ENCODE measurements at regions not wholly inside any gene's neighbourhood (a gene's known extent, or its start where the extent isn't known, plus 50 kb on each side); places are given as distances from the start of the nearest gene placed in this dataset.
"Not testable (repeated sequence)": the region's sequence is repeated elsewhere in the genome, so short reads cannot be mapped to it uniquely, and the experiment has no call there.

DNA sequence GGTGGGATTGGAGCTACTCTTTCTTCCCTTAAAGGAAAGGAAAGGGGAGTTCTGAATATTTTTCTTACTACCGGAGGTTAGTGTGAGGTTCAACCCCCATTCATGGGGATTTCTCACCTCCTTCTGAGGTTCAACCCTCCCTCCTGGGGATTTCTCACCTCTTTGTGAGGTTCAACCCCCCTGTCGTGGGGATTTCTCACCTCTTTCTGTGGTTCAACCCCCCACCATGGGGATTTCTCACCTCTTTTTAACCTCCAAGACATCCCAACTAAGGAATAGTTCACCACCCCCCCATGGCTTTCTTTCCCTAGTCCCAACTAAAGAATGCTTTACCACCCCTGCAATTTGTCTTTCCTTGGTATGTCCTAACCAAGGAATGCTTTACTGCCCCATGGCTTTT, 520.3 kb downstream of the EDEM1 start:
- DNase-seq = no peak

DNA sequence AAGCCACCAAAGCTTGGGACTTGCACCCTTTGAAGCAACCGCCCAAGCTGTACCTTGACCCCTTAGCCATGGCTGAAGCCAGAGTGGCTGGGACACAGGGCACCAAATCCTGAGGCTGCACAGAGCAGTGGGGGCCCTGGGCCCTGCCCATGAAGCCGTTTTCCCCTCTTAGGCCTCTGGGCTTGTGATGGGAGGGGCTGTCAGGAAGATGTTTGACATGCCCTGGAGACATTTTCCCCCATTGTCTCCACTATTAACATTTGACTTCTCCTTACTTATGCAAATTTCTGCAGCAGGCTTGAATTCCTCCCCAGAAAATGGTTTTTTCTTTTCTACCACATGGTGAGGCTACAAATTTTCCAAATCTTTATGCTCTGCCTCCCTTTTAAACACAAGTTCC, 522.2 kb downstream of the EDEM1 start:
- no peak for DNase-seq

DNA sequence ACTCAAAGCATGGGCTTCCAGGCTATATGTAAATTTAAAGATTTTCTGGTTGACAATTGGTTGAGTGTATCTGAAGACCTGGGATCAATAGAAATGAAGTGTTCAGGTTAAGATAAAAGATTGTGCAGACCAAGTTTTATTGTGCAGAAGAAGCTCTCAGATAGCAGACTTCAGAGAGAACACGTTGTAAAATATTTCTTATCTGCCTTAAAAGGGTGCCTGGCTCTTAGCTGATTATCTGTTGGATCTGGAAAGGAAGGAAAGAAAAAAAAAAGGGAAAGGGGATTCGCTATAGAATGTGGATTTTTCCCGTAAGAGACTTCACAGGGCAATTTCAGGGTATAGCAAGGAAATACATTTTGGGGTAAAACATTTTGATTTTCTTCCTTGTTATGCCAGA, 523.2 kb downstream of the EDEM1 start:
- no peak for DNase-seq

DNA sequence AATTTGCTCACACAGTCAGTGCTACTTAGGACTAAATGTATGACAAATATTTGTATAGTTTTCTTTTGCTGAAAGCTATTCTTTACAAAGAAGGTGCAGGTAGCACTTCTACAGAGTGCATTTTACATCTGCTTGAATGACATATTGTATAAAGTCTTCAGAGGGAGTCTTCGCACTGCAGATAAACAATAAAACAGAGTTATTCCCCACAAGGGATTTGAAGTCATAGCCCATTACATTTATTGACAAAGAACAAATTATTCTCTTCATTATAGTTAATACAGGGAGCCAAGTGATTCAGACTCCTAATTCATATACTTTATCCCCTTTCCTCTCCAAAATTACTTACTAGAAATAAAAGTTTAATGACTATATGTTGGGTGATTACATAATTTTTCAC, 529.7 kb downstream of the EDEM1 start:
- DNase-seq = no peak

DNA sequence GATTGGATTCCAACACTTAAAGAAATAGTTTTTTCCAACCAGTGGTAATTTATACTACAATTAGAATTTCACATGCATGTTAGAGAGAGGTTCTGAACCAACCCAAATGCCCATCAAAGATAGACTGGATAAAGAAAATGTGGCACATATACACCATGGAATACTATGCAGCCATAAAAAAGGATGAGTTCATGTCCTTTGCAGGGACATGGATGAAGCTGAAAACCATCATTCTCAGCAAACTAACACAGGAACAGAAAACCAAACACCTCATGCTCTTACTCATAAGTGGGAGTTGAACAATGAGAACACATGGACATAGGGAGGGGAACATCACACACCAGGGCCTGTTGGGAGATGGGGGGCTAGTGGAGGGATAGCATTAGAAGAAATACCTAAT, 532.2 kb downstream of the EDEM1 start:
- DNase-seq = not testable (repeated sequence)

DNA sequence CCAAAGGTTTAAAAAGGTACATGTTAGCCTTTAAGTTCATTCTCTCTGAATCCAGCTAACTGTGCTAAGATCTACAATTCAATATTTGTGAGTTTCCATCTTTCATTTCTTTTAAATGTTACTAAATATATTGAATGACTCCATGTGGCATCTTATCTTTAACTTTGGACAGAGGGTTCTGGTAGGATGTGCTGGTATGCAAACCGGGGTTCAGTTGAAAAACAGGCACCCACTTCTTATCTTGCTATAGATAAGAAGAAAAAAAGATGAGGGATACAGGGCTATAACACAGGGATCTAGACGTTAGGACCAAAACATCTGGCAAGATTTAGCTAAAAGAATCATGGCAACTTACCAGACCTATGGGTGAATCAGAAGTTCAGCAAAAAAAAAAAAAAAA, 538.3 kb downstream of the EDEM1 start:
- DNase-seq = no peak

DNA sequence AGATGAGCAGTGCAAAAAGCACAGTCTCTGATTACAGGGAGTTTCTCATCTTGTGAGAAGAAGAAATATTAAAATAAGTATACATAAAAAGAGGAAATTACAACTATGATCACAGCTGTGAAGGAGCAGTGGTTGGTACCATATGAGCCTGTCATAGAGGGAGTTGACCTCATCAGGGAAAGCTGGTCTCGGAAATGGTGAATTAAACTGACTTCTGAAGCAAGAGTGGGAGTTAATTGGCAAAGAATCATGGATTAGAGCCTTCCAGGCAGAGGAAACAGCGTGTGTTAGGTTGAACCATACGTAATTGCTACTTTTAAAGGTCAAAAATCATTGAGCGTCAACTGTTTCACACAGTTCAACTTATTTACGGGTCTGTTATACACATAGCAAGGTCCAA, 539.1 kb downstream of the EDEM1 start:
- DNase-seq = no peak

DNA sequence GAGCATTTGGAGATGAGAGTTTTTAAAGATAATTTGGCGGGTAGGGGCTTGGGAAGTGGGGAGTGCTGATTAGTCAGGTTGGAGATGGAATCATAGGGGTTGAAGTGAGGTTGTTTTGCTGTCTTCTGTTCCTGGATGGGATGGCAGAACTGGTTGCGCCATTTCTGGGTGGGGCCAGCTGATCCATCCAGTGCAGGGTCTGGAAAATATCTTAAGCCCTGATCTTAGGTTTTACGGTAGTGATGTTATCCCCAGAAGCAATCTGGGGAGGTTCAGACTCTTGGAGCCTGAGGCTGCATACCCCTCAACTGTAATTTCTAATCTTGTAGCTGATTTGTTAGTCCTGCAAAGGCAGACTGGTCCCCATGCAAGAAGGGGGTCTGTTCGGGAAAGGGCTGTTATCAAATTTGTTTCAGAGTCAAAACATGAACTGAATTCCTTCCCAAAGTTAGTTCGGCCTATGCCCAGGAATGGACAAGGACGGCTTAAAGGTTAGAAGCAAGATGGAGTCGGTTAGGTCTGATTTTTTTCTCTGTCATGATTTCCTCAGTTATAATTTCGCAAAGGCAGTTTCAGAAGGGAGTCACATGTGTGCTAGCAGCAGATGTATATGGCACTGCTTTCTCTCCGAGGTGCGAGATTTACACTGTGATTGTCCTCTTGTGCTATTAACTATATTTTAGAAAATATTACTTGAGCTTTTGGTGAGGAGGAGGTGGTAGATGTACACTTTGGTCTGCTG, 540.4 kb downstream of the EDEM1 start:
- no peak for DNase-seq

DNA sequence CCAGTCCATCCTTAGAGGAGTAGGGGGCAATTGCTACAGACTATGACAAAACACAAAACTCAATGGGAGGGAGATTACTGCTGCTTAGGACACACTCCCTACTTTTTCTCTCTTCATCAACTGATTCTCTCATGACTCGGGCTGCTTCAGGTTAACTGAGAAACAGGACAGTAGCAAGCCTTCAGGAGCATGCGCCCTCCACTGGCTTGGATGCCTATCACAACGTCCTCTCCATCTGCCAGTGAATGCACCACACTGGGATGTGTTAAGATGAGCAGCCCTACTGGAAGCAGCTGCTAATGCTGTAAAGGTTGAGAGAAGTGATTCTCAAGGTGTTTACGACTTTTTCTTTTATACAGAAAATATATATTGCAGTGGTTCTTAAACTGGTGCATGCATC, 542.3 kb downstream of the EDEM1 start:
- no peak for DNase-seq

DNA sequence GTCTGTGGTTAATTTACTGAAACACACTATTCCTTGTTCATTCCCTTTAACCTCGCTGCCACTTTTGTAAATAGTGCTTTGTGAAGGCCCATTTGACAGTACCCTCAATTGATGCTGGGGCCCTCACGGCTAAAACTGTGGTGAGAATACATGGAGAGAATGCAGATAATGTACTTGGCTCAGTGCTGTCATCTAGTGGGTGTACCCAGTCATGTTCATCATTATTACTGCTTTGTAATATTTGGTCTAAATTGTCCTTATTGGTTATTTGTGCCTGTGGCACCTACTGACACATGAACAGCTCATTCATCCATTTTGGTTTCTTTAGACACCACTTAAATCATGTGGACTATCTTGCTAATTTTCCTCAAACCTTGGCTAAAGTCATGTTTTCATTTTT, 543.6 kb downstream of the EDEM1 start:
- no peak for DNase-seq

DNA sequence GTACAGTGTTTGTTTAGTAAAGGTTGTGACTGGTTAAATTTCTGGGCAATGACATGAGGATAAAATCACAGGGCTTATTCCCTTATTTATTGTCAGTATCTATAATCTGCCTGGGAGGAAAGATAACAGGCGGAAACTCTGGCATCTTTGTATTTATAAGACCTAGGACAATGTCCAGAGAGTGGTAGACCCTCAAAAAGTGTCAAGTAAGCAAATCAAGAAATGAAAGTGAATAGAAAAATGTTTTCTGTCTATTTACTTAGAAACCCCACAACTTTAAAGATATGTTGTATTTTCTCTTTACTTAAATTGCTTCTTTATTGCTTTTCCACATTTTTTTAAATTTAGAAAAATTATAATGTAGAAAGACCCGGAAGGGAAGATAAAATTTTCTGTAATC, 544.6 kb downstream of the EDEM1 start:
- no peak for DNase-seq

DNA sequence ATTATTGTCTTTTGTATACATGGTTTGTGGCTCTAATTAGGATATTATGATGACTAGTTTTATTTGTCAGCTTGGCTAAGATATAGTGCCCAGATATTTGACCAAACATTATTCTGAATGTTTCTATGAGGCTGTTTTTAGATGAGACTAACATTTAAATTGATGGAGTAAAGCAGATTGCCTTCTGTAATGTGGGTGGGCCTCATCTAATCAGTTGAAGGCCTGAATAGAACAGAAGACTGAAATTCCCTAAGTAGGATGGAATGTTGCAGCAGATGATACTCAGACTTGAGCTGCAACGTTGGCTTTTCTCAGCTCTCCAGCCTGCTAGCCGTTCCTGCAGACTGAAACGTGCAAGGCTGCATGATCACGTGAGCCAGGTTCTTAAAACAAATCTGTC, 546.5 kb downstream of the EDEM1 start:
- no peak for DNase-seq

DNA sequence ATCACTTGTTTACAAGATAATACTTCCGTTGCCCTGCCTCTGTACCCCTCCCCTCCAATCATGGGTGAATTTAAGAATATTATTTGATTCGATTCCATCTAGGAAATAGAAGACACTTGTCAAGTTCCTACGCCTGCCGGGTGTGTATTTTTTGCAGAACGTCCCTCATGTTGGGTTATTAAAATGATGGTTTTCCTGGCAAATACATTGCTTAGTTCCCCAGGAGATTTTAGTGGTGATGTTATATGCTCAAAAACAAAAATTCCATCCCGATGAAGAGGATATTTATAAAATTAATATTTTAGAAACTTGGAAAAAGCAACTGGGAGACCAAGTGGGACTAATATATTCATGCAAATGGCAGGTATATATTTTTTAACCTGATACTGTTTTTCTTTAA, 548.4 kb downstream of the EDEM1 start:
- no peak for DNase-seq

DNA sequence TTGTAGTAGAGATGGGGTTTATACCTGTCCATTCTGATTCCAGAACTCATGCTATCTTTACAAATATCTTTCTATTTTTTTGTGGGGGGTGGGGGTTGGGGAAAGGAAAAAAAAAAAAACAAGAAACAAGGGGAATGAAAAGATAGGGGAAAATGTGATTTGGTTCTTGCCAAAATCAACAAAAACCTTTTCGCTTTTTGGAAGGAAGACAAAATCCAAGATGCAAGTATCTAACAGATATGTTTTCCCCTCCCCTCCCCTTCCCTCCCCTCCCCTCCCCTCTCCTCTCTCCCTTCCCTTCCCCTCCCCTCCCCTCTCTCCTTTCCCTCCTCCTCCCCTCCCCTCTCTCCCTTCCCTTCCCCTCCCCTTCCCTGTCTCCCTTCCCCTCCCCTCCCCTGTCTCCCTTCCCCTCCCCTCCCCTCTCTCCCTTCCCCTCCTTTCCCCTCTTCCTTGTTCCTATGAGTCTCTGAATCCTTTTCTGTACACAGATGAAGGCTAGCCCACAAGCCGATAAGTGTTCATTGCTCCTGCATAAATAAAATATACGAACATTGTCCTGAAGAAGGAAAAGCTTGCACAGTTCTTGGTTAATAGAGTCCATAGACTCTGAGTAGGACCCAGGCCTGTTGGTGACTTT, 551.9 kb downstream of the EDEM1 start:
- DNase-seq = no peak

DNA sequence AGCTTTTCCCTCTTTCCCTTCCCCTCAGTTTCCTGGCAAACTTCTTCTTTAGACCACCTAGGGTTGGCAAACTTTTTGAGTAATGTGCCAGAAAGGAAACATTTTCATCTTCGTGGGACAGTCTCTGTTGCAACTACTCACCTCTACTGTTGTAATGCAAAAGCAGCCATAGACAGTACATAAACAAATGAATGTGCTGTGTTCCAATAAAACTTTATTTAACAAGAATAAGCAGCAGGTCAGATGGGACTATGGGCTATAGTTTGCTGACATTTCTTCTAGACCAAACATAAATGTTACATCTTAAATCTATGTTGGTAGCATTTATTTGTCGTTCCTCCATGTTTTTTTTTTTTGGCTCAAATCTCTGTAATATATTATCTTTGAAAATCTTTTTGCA, 552.4 kb downstream of the EDEM1 start:
- DNase-seq = no peak

DNA sequence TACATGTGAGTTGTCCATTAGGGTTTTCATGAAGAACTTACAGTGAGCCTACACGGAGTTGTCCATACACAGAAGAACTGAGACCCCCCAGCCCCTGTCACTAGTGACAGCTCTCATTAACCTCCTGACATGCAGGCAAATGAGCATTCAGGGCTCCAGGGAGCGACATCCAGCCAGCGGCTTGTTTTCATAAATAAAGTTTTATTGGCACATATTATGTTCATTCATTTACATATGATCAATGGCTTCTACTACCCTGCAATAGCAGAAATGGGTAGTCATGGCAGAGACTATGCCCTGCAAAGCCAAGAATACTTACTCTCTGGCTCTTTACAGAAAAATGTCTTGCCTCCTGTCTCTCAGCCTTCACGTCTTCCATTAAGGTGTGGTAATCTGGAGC, 553.5 kb downstream of the EDEM1 start:
- DNase-seq = no peak

DNA sequence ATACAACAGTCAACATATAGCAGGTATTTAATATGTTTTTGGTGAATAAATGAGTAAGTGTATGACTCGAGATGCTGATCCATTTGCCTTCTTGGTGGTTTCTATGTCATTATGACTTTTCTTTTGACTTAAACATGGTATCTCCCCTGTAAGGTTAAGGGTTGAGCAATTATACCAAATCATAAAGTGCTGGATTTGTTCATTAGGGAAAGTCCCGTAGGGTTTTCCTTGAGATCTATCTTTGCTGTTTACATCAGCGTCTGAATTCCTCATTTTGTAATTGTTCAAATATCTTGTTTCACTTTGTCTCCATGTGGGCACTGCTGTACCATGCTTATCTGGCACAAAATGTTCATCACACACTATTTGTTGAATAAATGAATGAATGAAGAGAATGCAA, 562.6 kb downstream of the EDEM1 start:
- DNase-seq = no peak

DNA sequence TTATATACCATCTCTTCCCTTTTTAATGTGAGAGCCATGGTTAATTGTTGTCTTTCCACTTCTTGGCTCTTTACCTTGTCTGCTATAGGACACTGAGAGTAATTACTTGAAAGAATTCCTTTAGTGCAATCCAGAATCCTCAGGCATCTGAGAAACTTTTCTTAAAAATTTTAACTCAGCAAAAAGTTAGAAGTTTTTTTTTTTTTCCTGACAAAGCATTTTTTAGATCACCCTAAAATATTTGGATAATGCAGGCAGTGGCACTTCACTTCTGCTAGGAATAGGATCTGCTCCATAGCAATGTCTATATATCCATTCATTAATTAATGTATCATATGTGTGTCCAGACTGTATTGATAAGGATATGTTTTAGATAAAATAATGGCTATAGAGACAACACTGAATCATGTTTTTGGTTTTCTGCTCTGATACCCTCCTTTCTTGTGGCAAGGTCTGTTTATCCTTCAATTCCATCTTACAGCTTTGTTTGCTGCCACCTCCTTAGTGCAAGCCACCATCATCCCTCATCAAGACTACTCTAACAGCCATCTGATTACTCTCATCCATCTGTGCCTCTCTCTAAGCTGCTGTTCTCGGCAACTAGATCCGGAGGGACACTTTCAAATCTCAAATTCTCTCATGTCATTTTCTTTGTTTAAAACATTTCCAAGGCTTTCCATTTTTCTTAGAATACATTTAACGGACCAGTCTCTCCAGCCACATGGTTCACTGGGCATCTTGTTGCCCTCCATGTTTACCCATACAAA, 563.5 kb downstream of the EDEM1 start:
- no peak for DNase-seq

DNA sequence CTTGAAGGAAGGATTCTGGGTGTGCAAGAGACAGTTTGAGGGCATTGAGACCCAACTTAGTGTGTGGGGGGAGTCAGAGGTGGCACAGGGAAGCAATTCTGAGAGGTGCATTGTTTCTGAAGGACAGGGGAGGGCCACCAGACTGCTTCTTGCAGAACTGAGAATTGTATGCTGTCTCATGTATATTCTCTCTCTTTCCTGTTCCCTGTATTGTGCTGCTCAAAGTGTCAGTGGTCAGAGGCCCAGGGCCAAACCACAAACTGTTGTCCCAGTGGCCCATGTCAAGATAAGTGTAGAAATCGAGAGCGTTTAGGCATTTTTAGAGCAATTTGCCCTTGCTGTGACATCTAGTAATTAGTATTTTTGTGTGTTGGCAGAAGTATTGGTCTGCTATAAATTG, 567.1 kb downstream of the EDEM1 start:
- no peak for DNase-seq

DNA sequence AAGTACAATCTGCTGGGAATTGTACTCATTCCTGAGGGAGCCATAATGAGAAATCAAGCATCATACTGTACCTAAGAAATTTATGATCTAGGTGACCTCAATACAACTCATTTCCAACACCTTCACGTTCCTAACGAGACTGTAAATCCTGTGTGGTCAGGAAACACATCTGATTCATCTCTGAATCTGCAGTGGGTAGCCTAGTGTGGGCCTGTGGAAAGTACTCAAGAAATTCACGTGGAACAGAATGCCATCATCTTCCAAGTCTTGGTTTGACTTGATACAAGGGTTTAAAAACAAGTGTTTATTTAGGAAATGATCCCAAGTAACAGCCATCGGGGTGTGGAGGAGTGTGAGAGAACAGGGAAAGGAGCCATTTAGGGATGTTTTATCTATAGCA, 568.9 kb downstream of the EDEM1 start:
- DNase-seq = no peak

DNA sequence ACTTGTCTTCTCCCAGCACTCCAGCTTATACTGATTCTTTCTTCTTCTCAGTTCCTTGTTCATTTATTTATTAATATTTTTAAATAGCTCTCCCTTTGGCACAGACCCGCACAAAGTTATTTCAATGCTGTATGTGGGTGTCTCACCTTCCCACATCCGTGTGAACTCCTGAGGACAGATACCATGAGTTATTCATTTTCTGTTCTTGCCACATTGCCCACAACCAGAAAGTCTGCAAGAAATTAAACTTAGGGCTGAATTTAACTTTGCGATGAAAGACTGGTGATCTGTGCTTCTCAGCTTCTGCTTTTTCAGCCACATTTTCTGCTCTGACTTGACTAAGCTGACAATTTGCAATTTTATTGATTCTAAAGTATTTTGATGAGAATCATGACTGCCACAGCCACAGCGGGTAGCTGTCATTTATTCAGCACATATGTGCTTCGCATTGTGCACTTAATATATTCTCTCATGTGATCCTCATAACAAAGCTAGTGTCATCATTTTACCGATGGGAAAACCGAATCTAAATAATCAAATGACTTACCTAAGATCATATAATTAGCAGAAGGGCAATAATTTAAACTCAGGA, 569.8 kb downstream of the EDEM1 start:
- no peak for DNase-seq

DNA sequence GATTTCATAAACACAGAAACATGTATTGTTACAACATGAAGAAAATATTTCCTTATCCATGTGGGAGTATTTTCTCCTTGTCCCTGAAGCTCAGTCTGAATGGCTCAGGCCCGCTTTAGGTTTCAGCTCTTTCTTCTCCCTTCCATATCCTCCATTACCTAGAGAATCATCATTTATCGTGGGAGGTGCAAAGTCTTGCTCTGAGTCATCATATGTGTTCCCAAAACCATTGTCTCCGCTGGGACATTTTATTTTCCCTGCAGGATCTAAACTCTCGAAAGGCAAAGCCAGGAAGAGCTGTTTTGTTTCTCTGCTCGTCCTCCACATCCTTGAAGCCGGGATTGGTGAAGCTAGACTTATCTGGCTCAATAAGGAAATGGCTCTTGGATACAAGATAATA, 571.2 kb downstream of the EDEM1 start:
- no peak for DNase-seq

DNA sequence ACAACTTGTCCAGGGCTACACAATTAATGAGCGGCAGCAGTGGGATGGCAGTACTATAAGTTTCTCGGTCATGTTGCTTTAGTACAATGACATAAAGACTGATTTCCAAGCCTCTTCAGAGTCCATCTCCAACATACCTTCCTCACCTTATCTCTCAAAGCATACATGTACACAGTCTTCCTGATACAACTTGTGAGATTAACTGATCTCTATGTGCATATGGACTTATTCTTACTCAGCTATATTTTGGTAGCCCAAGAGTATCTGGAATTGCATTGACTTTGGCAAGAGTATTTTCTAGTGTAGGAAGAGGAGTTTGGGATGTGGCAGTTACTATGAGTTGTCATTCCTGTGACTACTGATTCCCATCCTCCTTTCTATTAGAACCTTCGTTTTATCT, 575.0 kb downstream of the EDEM1 start:
- DNase-seq = no peak

DNA sequence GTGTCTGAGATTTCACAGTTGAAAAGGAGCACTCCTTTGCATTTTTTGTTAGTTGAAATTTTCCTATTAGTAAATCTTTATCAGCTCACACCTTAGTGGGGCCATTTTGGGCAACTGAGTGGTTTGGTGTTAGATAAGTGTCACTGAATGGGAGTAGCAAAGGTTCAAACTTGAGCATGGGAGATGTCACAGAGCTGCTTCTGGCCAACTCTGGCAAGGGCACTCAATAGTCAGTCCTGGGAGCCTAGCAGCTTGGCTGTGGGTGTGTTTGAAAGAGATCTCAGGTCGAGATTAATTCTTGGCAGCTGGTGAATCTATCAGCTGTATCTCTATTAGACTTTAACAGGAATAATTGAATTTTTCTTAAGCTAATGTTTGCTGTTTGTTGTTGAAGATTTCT, 579.3 kb downstream of the EDEM1 start:
- DNase-seq = no peak
